KMS-11 (cell line): ENCODE measurements at regions not wholly inside any gene's neighbourhood (a gene's known extent, or its start where the extent isn't known, plus 50 kb on each side); places are given as distances from the start of the nearest gene placed in this dataset.

Experiments used
- H2AFZ ChIP-seq: fragments of 200-600 bp; sonication (generic); 2 replicates; pipeline ENCODE4 v1.6.1; 2016; ENCODE audit warnings: antibody characterized with exemption, mixed run types, low read depth
- H3K27ac ChIP-seq: fragments of 200-600 bp; sonication (generic); 2 replicates; pipeline ENCODE4 v1.6.1; 2016; ENCODE audit warnings: mild to moderate bottlenecking, mixed run types
- H3K27me3 ChIP-seq: fragments of 200-600 bp; sonication (generic); 2 replicates; pipeline ENCODE4 v1.6.1; 2017; ENCODE audit warnings: mild to moderate bottlenecking, low read depth, mixed run types, moderate library complexity; ENCODE audit not compliant: insufficient read depth
- H3K36me3 ChIP-seq: fragments of 200-600 bp; sonication (generic); 2 replicates; pipeline ENCODE4 v1.6.1; 2017; ENCODE audit warnings: mild to moderate bottlenecking, mixed run types; ENCODE audit not compliant: insufficient read depth
- H3K4me1 ChIP-seq: fragments of 200-600 bp; sonication (generic); 2 replicates; pipeline ENCODE4 v1.6.1; 2016; ENCODE audit warnings: mild to moderate bottlenecking, low read depth, mixed run types; ENCODE audit not compliant: poor library complexity, severe bottlenecking
- H3K4me2 ChIP-seq: fragments of 200-600 bp; sonication (generic); 2 replicates; pipeline ENCODE4 v1.7.0; 2016; ENCODE audit warnings: mild to moderate bottlenecking, mixed run types
- H3K4me3 ChIP-seq: fragments of 200-600 bp; sonication (generic); IDR thresholded peaks from 2 replicates; pipeline ENCODE4 v1.6.1; 2017; ENCODE audit warnings: low read depth, low read length, mixed read lengths; ENCODE audit not compliant: insufficient read depth
- H3K79me2 ChIP-seq: fragments of 200-600 bp; sonication (generic); 2 replicates; pipeline ENCODE4 v1.6.1; 2016; ENCODE audit warnings: low read depth, mixed run types; ENCODE audit not compliant: insufficient read depth
- H3K9ac ChIP-seq: fragments of 200-600 bp; sonication (generic); 2 replicates; pipeline ENCODE4 v1.6.1; 2016; ENCODE audit warnings: mild to moderate bottlenecking, mixed run types
- H4K20me1 ChIP-seq: fragments of 200-600 bp; sonication (generic); 2 replicates; pipeline ENCODE4 v1.6.1; 2016; ENCODE audit warnings: mild to moderate bottlenecking, mixed run types; ENCODE audit not compliant: insufficient read depth
- CTCF ChIP-seq: fragments of 200-600 bp; sonication (generic); conservative IDR thresholded peaks from 2 replicates; pipeline ENCODE4 v1.6.1; 2017; ENCODE audit warnings: low read depth, mild to moderate bottlenecking, antibody characterized with exemption, low read length, moderate library complexity, mixed read lengths

DNA sequence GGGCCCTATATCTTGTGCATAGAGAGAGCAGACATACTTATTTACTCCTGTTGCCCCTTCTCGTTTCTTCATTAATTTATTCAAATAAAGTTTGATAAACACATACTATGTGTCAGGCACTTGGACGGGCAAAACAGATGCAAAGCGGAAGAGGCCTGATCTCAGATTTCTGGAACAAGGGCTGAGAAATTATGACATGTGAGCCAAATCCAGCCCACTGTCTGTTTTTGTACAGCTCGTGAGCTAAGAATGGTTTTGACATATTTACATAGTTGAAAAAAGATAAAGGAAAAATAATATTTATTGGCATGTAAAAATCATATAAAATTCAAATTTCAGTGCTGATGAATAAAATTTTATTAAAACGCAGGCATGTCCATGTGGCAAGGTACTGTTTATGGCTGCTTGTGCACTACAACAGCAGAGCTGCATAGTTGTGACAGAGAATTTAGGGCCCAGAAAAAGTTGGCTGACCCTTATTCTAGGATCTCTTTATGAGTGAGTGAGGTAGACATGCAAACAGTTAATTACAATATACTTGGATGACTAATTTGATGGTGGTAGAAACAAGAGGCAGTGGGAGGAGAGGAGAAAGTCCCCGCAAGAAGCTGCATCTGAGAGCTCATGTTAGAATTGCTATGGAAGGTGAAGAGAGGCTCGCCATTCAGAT is 68.1 kb upstream of the ITPRID1 start:
- H4K20me1 ChIP-seq = no peaks in the 10 kb centered on the region
- H3K27ac ChIP-seq = no peak overlapping the region
- H3K9ac ChIP-seq = no peak overlapping the region
- H3K4me3 ChIP-seq = no peak overlapping the region
- no peak for TF ChIP-seq CTCF
- no peak overlapping the region for H3K4me2 ChIP-seq
- H2AFZ ChIP-seq = no peak overlapping the region
- H3K4me1 ChIP-seq = no peaks in the 10 kb centered on the region
- H3K79me2 ChIP-seq = no peaks in the 10 kb centered on the region
- no peaks in the 10 kb centered on the region for H3K27me3 ChIP-seq
- no peaks in the 10 kb centered on the region for H3K36me3 ChIP-seq

GRCh38 chr7:31448649-31449048 is 65.2 kb upstream of the ITPRID1 start:
- Histone ChIP-seq H2AFZ (no peak overlapping the region), H4K20me1 (no peaks in the 10 kb centered on the region), H3K4me2 (no peak overlapping the region), H3K4me1 (no peaks in the 10 kb centered on the region), H3K27ac (no peak overlapping the region), H3K9ac (no peak overlapping the region), H3K36me3 (no peaks in the 10 kb centered on the region), H3K27me3 (no peaks in the 10 kb centered on the region), H3K4me3 (no peak overlapping the region), H3K79me2 (no peaks in the 10 kb centered on the region)
- TF ChIP-seq CTCF = no peak

- Histone ChIP-seq H3K79me2 (no peaks in the 10 kb centered on the region), H3K9ac (no peak overlapping the region), H3K27ac (no peak overlapping the region), H2AFZ (no peak overlapping the region), H3K4me3 (no peak overlapping the region), H3K27me3 (no peaks in the 10 kb centered on the region), H3K36me3 (no peaks in the 10 kb centered on the region), H3K4me2 (no peak overlapping the region), H4K20me1 (no peaks in the 10 kb centered on the region), H3K4me1 (no peaks in the 10 kb centered on the region)
- TF ChIP-seq CTCF = no peak
These were observed 58.0 kb upstream of the ITPRID1 start for GRCh38 chr7:31455844-31456243.

- Histone ChIP-seq H3K4me3 (no peak overlapping the region), H3K79me2 (no peaks in the 10 kb centered on the region), H3K36me3 (no peaks in the 10 kb centered on the region), H3K9ac (no peak overlapping the region), H2AFZ (no peak overlapping the region), H3K27ac (no peak overlapping the region), H3K4me2 (no peak overlapping the region), H4K20me1 (no peaks in the 10 kb centered on the region), H3K4me1 (no peaks in the 10 kb centered on the region), H3K27me3 (no peaks in the 10 kb centered on the region)
- TF ChIP-seq CTCF = no peak
These were observed 57.1 kb upstream of the ITPRID1 start for GRCh38 chr7:31456646-31457368.
